Parathyroid adenoma (tissue), 2 donors: ENCODE measurements at regions not wholly inside any gene's neighbourhood (a gene's known extent, or its start where the extent isn't known, plus 50 kb on each side); places are given as distances from the start of the nearest gene placed in this dataset.

Experiments
- H2AFZ ChIP-seq: fragments of 300-600 bp; sonication (generic); one replicate; pipeline ENCODE4 v1.7.0; 2017; ENCODE audit warnings: antibody characterized with exemption, mild to moderate bottlenecking
- H3K27ac ChIP-seq: fragments of 300-600 bp; sonication (generic); one replicate; pipeline ENCODE4 v1.7.0; 2017
- H3K27me3 ChIP-seq: fragments of 300-600 bp; sonication (generic); one replicate; pipeline ENCODE4 v1.7.0; 2017; ENCODE audit warnings: low read length; ENCODE audit not compliant: control insufficient read depth, insufficient read depth
- H3K36me3 ChIP-seq: fragments of 300-600 bp; sonication (generic); one replicate; pipeline ENCODE4 v1.7.0; 2017; ENCODE audit warnings: low read length; ENCODE audit not compliant: control insufficient read depth, insufficient read depth
- H3K4me1 ChIP-seq: fragments of 300-600 bp; sonication (generic); one replicate; pipeline ENCODE4 v1.7.0; 2017; ENCODE audit warnings: control low read depth
- H3K4me2 ChIP-seq: fragments of 300-600 bp; sonication (generic); one replicate; pipeline ENCODE4 v1.7.0; 2017; ENCODE audit warnings: low read length
- H3K4me3 ChIP-seq: fragments of 300-600 bp; sonication (generic); one replicate; pipeline ENCODE4 v1.7.0; 2017; ENCODE audit warnings: low read depth, low read length
- H3K79me2 ChIP-seq: fragments of 300-600 bp; sonication (generic); one replicate; pipeline ENCODE4 v1.7.0; 2017; ENCODE audit warnings: control low read depth
- H3K9ac ChIP-seq: fragments of 300-600 bp; sonication (generic); one replicate; pipeline ENCODE4 v1.7.0; 2017; ENCODE audit warnings: mild to moderate bottlenecking
- H3K9me3 ChIP-seq: fragments of 300-600 bp; sonication (generic); one replicate; pipeline ENCODE4 v1.7.0; 2017; ENCODE audit warnings: low read length; ENCODE audit not compliant: control insufficient read depth
- TF ChIP-seq, protein P1 (sequence below): fragments of 300-600 bp; sonication (generic); IDR thresholded peaks from one replicate; pipeline ENCODE4 v1.7.0; 2017; ENCODE audit warnings: antibody characterized with exemption, mild to moderate bottlenecking
- donor health status: primary hyperparathyroidism.

DNA sequence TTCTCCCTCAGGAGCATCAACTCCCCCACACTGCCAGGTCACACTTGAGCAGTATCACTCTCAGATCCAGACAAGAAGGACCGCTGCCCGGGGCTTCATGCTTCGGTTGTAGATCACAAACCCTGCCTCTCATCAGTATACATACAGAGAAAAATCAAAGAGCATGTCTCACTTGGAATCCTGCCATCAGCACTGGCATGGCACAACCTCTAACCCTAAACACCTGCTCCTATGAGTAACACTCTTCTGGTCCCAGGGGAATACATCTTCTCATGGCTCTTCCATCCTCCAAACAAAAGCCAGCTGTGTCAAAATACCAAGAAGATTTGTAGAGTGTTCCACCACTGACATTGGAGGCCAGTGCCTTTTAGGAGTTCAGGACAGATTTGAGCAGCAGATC is 84.8 kb upstream of the MIER3 start:
- TF ChIP-seq, protein P1, sequence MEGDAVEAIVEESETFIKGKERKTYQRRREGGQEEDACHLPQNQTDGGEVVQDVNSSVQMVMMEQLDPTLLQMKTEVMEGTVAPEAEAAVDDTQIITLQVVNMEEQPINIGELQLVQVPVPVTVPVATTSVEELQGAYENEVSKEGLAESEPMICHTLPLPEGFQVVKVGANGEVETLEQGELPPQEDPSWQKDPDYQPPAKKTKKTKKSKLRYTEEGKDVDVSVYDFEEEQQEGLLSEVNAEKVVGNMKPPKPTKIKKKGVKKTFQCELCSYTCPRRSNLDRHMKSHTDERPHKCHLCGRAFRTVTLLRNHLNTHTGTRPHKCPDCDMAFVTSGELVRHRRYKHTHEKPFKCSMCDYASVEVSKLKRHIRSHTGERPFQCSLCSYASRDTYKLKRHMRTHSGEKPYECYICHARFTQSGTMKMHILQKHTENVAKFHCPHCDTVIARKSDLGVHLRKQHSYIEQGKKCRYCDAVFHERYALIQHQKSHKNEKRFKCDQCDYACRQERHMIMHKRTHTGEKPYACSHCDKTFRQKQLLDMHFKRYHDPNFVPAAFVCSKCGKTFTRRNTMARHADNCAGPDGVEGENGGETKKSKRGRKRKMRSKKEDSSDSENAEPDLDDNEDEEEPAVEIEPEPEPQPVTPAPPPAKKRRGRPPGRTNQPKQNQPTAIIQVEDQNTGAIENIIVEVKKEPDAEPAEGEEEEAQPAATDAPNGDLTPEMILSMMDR, result no peak
- Histone ChIP-seq H3K79me2 (no peaks in the 10 kb centered on the region), H3K4me1 (no peaks in the 10 kb centered on the region), H3K36me3 (no peaks in the 10 kb centered on the region), H3K27ac (no peak overlapping the region), H2AFZ (no peak overlapping the region), H3K4me3 (no peak overlapping the region), H3K9me3 (no peaks in the 10 kb centered on the region), H3K27me3 (no peaks in the 10 kb centered on the region), H3K4me2 (no peak overlapping the region), H3K9ac (no peak overlapping the region)

DNA sequence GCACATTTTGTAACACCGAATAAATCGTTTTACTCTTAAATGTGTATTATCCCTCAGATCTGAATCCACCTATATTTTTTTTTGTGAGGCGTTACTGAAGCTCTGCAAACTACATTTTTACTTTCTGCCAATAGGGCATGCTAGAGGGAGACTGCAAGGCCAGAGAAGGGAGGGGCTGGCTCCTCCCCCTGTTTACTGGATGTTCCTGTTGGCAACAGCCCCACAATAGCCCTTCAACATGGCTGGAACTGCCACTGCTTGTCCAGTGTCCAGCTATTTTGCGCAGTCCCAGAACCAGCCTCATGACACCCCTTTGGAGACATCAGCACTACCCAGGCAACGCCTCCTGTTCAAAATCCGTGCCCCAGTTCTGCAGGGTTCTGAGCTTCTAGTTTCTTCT is 85.4 kb upstream of the MIER3 start:
- Histone ChIP-seq H3K4me2 (no peak overlapping the region), H3K4me1 (no peaks in the 10 kb centered on the region), H3K27me3 (no peaks in the 10 kb centered on the region), H3K9ac (no peak overlapping the region), H3K79me2 (no peaks in the 10 kb centered on the region), H3K27ac (no peak overlapping the region), H2AFZ (no peak overlapping the region), H3K4me3 (no peak overlapping the region), H3K9me3 (no peaks in the 10 kb centered on the region), H3K36me3 (no peaks in the 10 kb centered on the region)
- TF ChIP-seq, protein P1, result no peak

DNA sequence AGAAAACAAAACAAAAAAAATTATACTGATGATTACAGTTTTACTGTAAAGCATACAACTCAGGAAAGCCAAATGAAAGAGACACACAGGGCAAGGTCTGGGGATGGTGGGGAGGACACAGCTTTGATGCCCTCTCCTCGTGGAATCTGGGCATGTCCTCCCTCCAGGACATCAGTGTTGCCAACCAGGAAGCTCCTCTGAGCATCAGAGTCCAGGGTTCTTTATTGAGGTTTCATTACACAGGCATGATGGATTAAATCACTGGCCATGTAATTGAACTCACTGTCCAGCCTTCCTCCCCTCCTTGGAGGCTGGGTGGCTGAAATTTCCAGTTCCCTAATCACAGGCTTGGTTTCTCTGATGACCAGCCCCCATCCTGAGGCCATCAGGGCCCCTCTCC is 89.6 kb upstream of the MIER3 start:
- H3K4me1 ChIP-seq, result no peaks in the 10 kb centered on the region
- no peak overlapping the region for H3K27ac ChIP-seq
- TF ChIP-seq, protein P1, result no peak
- H3K4me2 ChIP-seq, result no peak overlapping the region
- no peak overlapping the region for H3K9ac ChIP-seq
- no peak overlapping the region for H3K4me3 ChIP-seq
- H2AFZ ChIP-seq, result no peak overlapping the region
- H3K9me3 ChIP-seq, result no peaks in the 10 kb centered on the region
- no peaks in the 10 kb centered on the region for H3K27me3 ChIP-seq
- no peaks in the 10 kb centered on the region for H3K36me3 ChIP-seq
- H3K79me2 ChIP-seq, result no peaks in the 10 kb centered on the region

DNA sequence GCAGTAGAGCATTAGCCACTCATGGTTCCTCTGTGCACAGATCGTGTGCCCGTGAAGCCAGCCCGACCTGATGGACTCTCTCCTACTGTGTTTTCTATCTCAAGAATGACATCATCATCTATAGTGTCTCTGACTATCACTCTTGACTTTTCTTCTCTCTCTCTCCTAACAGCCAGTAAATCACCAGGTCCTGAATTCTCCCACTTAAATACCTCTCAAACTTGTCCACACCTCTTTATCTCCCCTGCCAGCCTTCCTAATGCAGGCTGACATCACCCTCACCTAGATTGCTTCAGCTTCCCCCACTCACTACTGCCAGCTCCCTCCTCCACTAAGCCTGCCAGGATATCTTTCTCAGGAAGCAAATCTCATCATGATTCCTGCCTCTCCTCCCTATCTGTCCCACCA is 90.6 kb upstream of the MIER3 start:
- no peak overlapping the region for H3K9ac ChIP-seq
- no peaks in the 10 kb centered on the region for H3K27me3 ChIP-seq
- H3K4me1 ChIP-seq, result no peaks in the 10 kb centered on the region
- no peak overlapping the region for H3K4me3 ChIP-seq
- H2AFZ ChIP-seq, result no peak overlapping the region
- H3K4me2 ChIP-seq, result no peak overlapping the region
- H3K36me3 ChIP-seq, result no peaks in the 10 kb centered on the region
- TF ChIP-seq, protein P1, result no peak
- no peak overlapping the region for H3K27ac ChIP-seq
- H3K9me3 ChIP-seq, result no peaks in the 10 kb centered on the region
- H3K79me2 ChIP-seq, result no peaks in the 10 kb centered on the region

DNA sequence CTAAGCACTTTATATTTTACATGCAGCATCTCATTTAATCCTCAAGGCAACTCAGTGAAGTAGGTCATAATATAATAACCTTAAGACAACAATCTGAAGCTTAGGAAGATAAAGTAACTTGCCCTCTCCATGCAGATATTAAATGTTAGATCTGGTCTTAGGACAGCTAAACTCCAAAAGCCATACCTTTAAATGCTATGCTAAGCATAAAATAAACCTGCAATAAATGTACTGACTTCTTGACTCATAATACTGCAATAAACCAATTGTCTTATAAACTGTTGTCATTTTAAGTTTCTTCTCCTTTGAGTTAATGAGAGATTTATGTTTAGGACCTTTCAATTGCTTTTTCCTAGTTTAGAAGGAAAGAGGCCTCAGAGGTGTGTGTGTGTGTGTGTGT is 102.2 kb upstream of the MIER3 start:
- TF ChIP-seq, protein P1, result no peak
- H3K4me3 ChIP-seq, result no peak overlapping the region
- no peaks in the 10 kb centered on the region for H3K9me3 ChIP-seq
- no peaks in the 10 kb centered on the region for H3K27me3 ChIP-seq
- no peak overlapping the region for H3K4me2 ChIP-seq
- no peaks in the 10 kb centered on the region for H3K79me2 ChIP-seq
- no peaks in the 10 kb centered on the region for H3K4me1 ChIP-seq
- no peak overlapping the region for H3K27ac ChIP-seq
- H3K36me3 ChIP-seq, result no peaks in the 10 kb centered on the region
- no peak overlapping the region for H2AFZ ChIP-seq
- H3K9ac ChIP-seq, result no peak overlapping the region
